ENCODE measurements at regions not wholly inside any gene's neighbourhood (a gene's known extent, or its start where the extent isn't known, plus 50 kb on each side); places are given as distances from the start of the nearest gene placed in this dataset.

DNA sequence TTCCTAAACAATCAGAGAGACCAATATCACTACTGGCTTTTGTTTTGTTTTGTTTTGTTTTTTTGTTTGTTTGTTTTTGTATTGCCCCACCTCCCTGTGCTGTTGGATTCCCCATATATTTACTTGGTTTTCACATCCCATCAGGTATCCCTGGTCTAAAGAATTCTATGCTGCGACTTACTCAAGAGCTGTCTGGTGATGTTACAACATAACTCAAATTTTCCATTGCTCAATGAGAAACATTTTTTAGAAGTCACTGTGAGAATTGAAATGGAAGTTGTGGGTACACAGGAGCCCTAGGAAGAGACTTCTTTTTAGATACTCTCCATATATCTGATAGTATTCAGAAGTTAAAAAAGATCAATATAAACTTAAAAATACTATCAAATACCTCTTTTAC is 181.4 kb downstream of the KLF5 start:
- TF ChIP-seq CTCF (IDR thresholded peaks at IDR 0.05) (no peak), POLR2A (IDR thresholded peaks at IDR 0.05) (no peak)
